ENCODE measurements at regions not wholly inside any gene's neighbourhood (a gene's known extent, or its start where the extent isn't known, plus 50 kb on each side); places are given as distances from the start of the nearest gene placed in this dataset.

DNA sequence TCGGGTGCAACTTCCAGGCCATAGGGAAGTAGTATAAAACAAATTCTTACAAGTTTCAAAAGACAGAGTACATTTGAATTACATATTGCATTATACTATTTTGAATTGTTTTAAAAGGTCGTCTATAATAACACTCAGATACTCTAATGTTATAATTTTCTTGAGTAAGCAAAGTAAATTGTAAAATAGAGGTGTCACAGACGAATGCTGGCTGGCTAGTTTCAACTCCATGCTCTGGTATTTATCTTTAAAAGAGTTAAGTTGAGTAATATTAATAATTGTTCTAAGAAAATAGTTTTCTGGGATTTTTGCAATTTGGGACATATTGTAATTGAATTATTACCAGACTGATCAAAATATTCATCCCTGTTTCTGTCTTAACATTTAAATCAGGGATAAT, 764.9 kb downstream of the TECRL start:
- TF ChIP-seq, protein P1, sequence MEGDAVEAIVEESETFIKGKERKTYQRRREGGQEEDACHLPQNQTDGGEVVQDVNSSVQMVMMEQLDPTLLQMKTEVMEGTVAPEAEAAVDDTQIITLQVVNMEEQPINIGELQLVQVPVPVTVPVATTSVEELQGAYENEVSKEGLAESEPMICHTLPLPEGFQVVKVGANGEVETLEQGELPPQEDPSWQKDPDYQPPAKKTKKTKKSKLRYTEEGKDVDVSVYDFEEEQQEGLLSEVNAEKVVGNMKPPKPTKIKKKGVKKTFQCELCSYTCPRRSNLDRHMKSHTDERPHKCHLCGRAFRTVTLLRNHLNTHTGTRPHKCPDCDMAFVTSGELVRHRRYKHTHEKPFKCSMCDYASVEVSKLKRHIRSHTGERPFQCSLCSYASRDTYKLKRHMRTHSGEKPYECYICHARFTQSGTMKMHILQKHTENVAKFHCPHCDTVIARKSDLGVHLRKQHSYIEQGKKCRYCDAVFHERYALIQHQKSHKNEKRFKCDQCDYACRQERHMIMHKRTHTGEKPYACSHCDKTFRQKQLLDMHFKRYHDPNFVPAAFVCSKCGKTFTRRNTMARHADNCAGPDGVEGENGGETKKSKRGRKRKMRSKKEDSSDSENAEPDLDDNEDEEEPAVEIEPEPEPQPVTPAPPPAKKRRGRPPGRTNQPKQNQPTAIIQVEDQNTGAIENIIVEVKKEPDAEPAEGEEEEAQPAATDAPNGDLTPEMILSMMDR (IDR thresholded peaks at IDR 0.05), result no peak
- intact Hi-C loops (cut with DNase I; ENCODE audit: low total_unique reads), result no loop called here
- H3K4me3 ChIP-seq, result no peak overlapping the region
- H3K4me1 ChIP-seq, result no peaks in the 10 kb centered on the region
- H3K27ac ChIP-seq, result no peak overlapping the region
- DNase-seq, result no peak
- no peaks in the 10 kb centered on the region for H3K27me3 ChIP-seq
- no peaks in the 10 kb centered on the region for H3K9me3 ChIP-seq
- H3K36me3 ChIP-seq, result no peaks in the 10 kb centered on the region

DNA sequence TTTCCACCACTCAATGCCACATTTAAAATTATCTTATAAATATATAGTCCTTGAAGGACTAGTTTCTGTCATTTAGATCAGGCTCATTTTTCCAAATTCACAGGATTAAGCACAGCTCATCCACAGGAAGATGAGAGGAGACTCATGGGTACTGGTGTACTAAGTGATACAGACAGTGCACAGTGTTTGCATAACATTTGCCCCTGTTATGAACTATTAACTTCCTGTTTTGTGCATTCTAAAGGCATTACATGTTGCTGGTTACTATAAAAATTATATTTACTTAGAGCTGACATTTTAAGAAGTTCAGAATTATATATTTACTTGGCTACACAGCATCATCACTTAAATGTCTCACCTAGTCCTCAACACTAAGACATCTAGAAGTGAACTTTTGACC, 772.0 kb downstream of the TECRL start:
- H3K9me3 ChIP-seq, result no peaks in the 10 kb centered on the region

DNA sequence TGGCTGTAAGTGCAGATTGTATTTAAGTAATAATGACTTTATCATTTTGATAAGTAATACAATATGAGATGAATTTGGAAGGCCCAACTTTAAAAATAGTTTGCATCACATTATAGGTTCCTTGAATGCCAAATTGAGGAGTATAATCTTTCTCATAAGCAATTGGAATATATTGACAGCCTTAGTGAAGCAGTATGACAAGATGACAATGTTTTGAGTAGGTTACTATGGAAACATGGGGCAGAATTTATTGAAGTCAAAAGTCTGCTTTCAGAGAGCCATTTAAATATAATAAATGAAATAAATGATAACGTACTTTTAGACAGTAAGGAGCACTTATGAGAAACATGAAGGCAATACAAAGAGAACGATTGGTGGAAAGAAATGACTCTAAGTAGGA, 776.4 kb downstream of the TECRL start:
- H3K36me3 ChIP-seq, result no peaks in the 10 kb centered on the region
- TF ChIP-seq, protein P1 (IDR thresholded peaks at IDR 0.05), result no peak
- DNase-seq, result no peak
- H3K27ac ChIP-seq, result no peak overlapping the region
- H3K4me3 ChIP-seq, result no peak overlapping the region
- intact Hi-C loops (cut with DNase I; ENCODE audit: low total_unique reads), result no loop called here
- H3K9me3 ChIP-seq, result no peaks in the 10 kb centered on the region
- H3K4me1 ChIP-seq, result no peaks in the 10 kb centered on the region
- no peaks in the 10 kb centered on the region for H3K27me3 ChIP-seq

More for the DNA sequence above, 772.0 kb downstream of the TECRL start:
- intact Hi-C loops (cut with DNase I; ENCODE audit: low total_unique reads), result no loop called here
- TF ChIP-seq, protein P1 (IDR thresholded peaks at IDR 0.05), result no peak
- DNase-seq, result no peak
- H3K27ac ChIP-seq, result no peak overlapping the region
- H3K4me1 ChIP-seq, result no peaks in the 10 kb centered on the region
- no peaks in the 10 kb centered on the region for H3K27me3 ChIP-seq
- no peak overlapping the region for H3K4me3 ChIP-seq
- H3K36me3 ChIP-seq, result no peaks in the 10 kb centered on the region

DNA sequence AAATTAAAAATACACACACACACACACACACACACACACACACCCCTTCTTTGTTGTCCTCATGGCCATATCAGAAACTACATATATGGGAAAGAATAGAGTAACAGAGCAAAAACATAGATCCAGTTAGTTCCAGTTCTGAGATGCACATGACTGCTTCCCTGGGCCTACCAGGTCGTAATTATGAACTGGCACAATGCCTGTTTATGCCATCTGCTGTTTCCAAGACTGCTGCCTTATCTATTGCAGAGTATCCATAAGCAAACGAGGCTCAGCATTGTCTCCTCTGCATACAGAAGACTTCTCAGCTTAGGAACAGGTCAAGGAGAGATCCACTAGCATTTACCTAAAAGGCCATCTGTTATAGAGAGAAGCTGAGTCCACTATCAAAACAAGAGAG, 789.0 kb downstream of the TECRL start:
- intact Hi-C loops (cut with DNase I; ENCODE audit: low total_unique reads), result no loop called here
- TF ChIP-seq, protein P1 (IDR thresholded peaks at IDR 0.05), result no peak
- H3K27me3 ChIP-seq, result no peaks in the 10 kb centered on the region
- no peak for DNase-seq
- H3K36me3 ChIP-seq, result no peaks in the 10 kb centered on the region
- H3K9me3 ChIP-seq, result no peaks in the 10 kb centered on the region
- no peaks in the 10 kb centered on the region for H3K4me1 ChIP-seq
- no peak overlapping the region for H3K27ac ChIP-seq
- H3K4me3 ChIP-seq, result no peak overlapping the region

DNA sequence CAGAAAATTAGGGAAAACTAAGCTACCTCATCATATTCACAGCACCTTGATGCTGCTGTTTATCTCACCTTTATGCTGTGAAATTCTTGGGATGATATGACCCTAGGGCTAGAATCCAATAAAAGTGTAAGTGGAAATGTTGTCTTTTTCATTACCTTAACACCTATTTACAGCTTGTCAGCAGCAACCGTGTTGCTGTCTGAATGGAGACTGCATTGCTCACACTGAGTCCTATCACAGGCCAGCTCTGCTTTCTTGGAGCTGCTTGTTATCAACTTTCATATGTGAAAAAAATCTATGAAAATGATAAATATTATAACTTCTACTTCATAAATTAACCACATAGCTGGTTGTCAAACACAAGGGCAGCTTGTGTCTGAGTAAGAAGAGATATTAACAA, 789.5 kb downstream of the TECRL start:
- no peaks in the 10 kb centered on the region for H3K9me3 ChIP-seq
- intact Hi-C loops (cut with DNase I; ENCODE audit: low total_unique reads), result no loop called here
- no peak overlapping the region for H3K27ac ChIP-seq
- no peaks in the 10 kb centered on the region for H3K4me1 ChIP-seq
- TF ChIP-seq, protein P1 (IDR thresholded peaks at IDR 0.05), result no peak
- no peaks in the 10 kb centered on the region for H3K27me3 ChIP-seq
- H3K36me3 ChIP-seq, result no peaks in the 10 kb centered on the region
- H3K4me3 ChIP-seq, result no peak overlapping the region
- no peak for DNase-seq

All from tibial artery (tissue), 4 donors.